HepG2 (cell line): ENCODE measurements at regions not wholly inside any gene's neighbourhood (a gene's known extent, or its start where the extent isn't known, plus 50 kb on each side); places are given as distances from the start of the nearest gene placed in this dataset.

Experiments used
- ATAC-seq: fragments of 200-7000 bp; cut with Tn5 transposase; 3 replicates; pipeline ENCODE4 v1.9.1; 2020; ENCODE audit warnings: mild to moderate bottlenecking, moderate library complexity
- BruUV-seq: library from RNA; stranded (reverse); fragments of 400-500 nt; replicated peaks from 2 replicates; lab custom pipeline; 2021; lab: Mats Ljungman, UMichigan
- CTCF ChIA-PET: fragments of 300-600 bp; formaldehyde crosslinking; extraction: SDS; loops from one replicate; lab custom pipeline; 2021; ENCODE audit warnings: low total read pairs, inconsistent platforms, low intra/inter-chr PET ratio; lab: Yijun Ruan, JAX
- POLR2A ChIA-PET: fragments of 350-600 bp; sonication (Branson Sonifier 250); formaldehyde crosslinking; loops from one replicate; lab custom pipeline; 2020; ENCODE audit warnings: antibody characterized with exemption, inconsistent platforms; lab: Yijun Ruan, JAX
- DNase-seq: peaks from one replicate; pipeline ENCODE4 v3.0.0-alpha.2; 2015; ENCODE audit warnings: low spot score
- FAIRE-seq: peaks from 3 replicates; lab custom pipeline; 2011; peaks lifted over from hg19 to GRCh38; lab: Jason Lieb, UNC
- H2AFZ ChIP-seq: one replicate; pipeline ENCODE4 v1.6.1; 2011; ENCODE audit warnings: low read length, inconsistent platforms
- H3K27ac ChIP-seq: fragments of 300-600 bp; 3 replicates; pipeline ENCODE4 v1.8.0; 2011; ENCODE audit warnings: mixed run types, mild to moderate bottlenecking, mixed read lengths, low read length, inconsistent platforms; ENCODE audit not compliant: insufficient read depth; ENCODE audit errors: extremely low read length
- H3K27me3 ChIP-seq, 2 experiments: fragments of 200-600 bp in 1 of 2; 2 replicates in 1 of 2; 3 replicates in 1 of 2; pipeline versions ENCODE4 v1.6.0 to v1.8.0; 2011; ENCODE audit warnings: low read length in 2 of 2, mild to moderate bottlenecking in 2 of 2, moderate library complexity in 2 of 2, inconsistent platforms in 1 of 2; ENCODE audit not compliant: insufficient read depth in 2 of 2, control insufficient read depth in 1 of 2
- H3K36me3 ChIP-seq, 2 experiments: fragments of 200-600 bp in 1 of 2; replicated peaks in 1 of 2; 2 replicates in 1 of 2; 3 replicates in 1 of 2; pipeline versions ENCODE4 v1.5.1 to v1.8.0; 2011; ENCODE audit warnings: low read length in 2 of 2, inconsistent platforms in 1 of 2; ENCODE audit not compliant: insufficient read depth in 2 of 2, control insufficient read depth in 1 of 2
- H3K4me1 ChIP-seq: 2 replicates; pipeline ENCODE4 v1.5.1; 2012; ENCODE audit warnings: low read length, inconsistent platforms; ENCODE audit not compliant: insufficient read depth
- H3K4me2 ChIP-seq: 2 replicates; pipeline ENCODE4 v1.6.0; 2011; ENCODE audit warnings: low read depth, low read length, inconsistent platforms
- H3K4me3 ChIP-seq, 3 experiments: fragments of 200-600 bp in 1 of 3; sonication (generic), shearing (Covaris generic) in 1 of 3; replicated peaks in 1 of 3; 2 replicates each; pipeline ENCODE4 v1.5.1; 2011 to 2016; ENCODE audit warnings: low read length in 3 of 3, inconsistent platforms in 2 of 3, low read depth in 2 of 3, mild to moderate bottlenecking in 2 of 3, control low read depth in 1 of 3, mixed read lengths in 1 of 3; ENCODE audit not compliant: insufficient read depth in 1 of 3
- H3K79me2 ChIP-seq: one replicate; pipeline ENCODE4 v1.6.1; 2011; ENCODE audit warnings: low read length, inconsistent platforms; ENCODE audit not compliant: insufficient read depth
- H3K9ac ChIP-seq: 2 replicates; pipeline ENCODE4 v1.6.0; 2011; ENCODE audit warnings: mild to moderate bottlenecking, low read depth, low read length, inconsistent platforms; ENCODE audit not compliant: insufficient read depth
- H3K9me3 ChIP-seq: 2 replicates; pipeline ENCODE4 v1.5.1; 2012; ENCODE audit warnings: mild to moderate bottlenecking, low read length
- H4K20me1 ChIP-seq: 2 replicates; pipeline ENCODE4 v1.6.0; 2011; ENCODE audit warnings: inconsistent platforms, mild to moderate bottlenecking, low read length, moderate library complexity; ENCODE audit not compliant: insufficient read depth
- BHLHE40 ChIP-seq: IDR thresholded peaks from 2 replicates; pipeline ENCODE4 v1.6.1; 2011; ENCODE audit warnings: low read length, improper control_type of control experiment
- DMAP1 ChIP-seq: IDR thresholded peaks from 2 replicates; pipeline ENCODE4 v1.6.1; 2016
- FOXK1 ChIP-seq: sonication (generic); formaldehyde crosslinking; IDR thresholded peaks from 2 replicates; pipeline ENCODE4 v1.4.0; 2020; ENCODE audit warnings: low read depth, missing genetic modification reagents, borderline replicate concordance
- FOXM1 ChIP-seq: sonication (generic); formaldehyde crosslinking; IDR thresholded peaks from 2 replicates; pipeline ENCODE4 v1.5.0; 2020; ENCODE audit warnings: missing genetic modification reagents
- HCFC1 ChIP-seq: fragments of 150-350 bp; IDR thresholded peaks from 2 replicates; pipeline ENCODE4 v1.6.1; 2014; ENCODE audit warnings: low read depth, low read length
- HDAC1 ChIP-seq: sonication (generic); formaldehyde crosslinking; IDR thresholded peaks from 2 replicates; pipeline ENCODE4 v1.5.1; 2020; ENCODE audit warnings: mild to moderate bottlenecking, missing genetic modification reagents
- KAT8 ChIP-seq: IDR thresholded peaks from 2 replicates; pipeline ENCODE4 v1.6.1; 2016; ENCODE audit warnings: missing genetic modification reagents, missing compliant biosample characterization
- KDM3A ChIP-seq: IDR thresholded peaks from 2 replicates; pipeline ENCODE4 v1.6.1; 2018; ENCODE audit warnings: low read depth, missing compliant biosample characterization
- NFE2L2 ChIP-seq: fragments of 150-350 bp; IDR thresholded peaks from 2 replicates; pipeline ENCODE4 v1.6.1; 2014; ENCODE audit warnings: low read length
- RNF219 ChIP-seq: sonication (generic); formaldehyde crosslinking; IDR thresholded peaks from 2 replicates; pipeline ENCODE4 v1.5.0; 2020; ENCODE audit warnings: mild to moderate bottlenecking, missing genetic modification reagents
- TOPORS ChIP-seq: sonication (generic); formaldehyde crosslinking; IDR thresholded peaks from 2 replicates; pipeline ENCODE4 v1.8.0; 2023; ENCODE audit warnings: mild to moderate bottlenecking, missing genetic modification reagents
- U2AF2 ChIP-seq: fragments of 200-400 bp; formaldehyde crosslinking; IDR thresholded peaks from 2 replicates; pipeline ENCODE4 v1.6.1; 2017; ENCODE audit warnings: low read depth, mild to moderate bottlenecking, low read length
- ZBTB38 ChIP-seq: sonication (generic); formaldehyde crosslinking; IDR thresholded peaks from 2 replicates; pipeline ENCODE4 v1.5.1; 2020; ENCODE audit warnings: mild to moderate bottlenecking, missing genetic modification reagents
- ZFY ChIP-seq: sonication (generic); formaldehyde crosslinking; IDR thresholded peaks from 2 replicates; pipeline ENCODE4 v1.4.0; 2020; ENCODE audit warnings: missing genetic modification reagents
- ZNF382 ChIP-seq: sonication (generic); formaldehyde crosslinking; IDR thresholded peaks from 2 replicates; pipeline ENCODE4 v1.5.0; 2020; ENCODE audit warnings: missing genetic modification reagents, mild to moderate bottlenecking, borderline replicate concordance
- ZNF644 ChIP-seq: IDR thresholded peaks from 2 replicates; pipeline ENCODE4 v1.6.1; 2016; ENCODE audit warnings: low read depth
- WGBS: methylation state at CpG from one replicate; pipeline ENCODE4 v1.1.6; 2017; ENCODE audit warnings: low lambda C conversion rate; 5-methylcytosine and 5-hydroxymethylcytosine counted together
- in situ Hi-C: cut with HindIII; loops from 2 replicates; pipeline ENCODE4 v1.10.0; 2017; ENCODE audit warnings: low pct_unique_long_range_greater_than_20kb; ENCODE audit not compliant: extremely low pct_ligation_motif_present
- intact Hi-C: fragments of 100-400 bp; cut with micrococcal nuclease; formaldehyde crosslinking; loops from one replicate; pipeline ENCODE4 v1.10.0; 2022; ENCODE audit not compliant: unreplicated experiment
- TF ChIP-seq, protein P1 (sequence below): sonication (generic); formaldehyde crosslinking; IDR thresholded peaks from 2 replicates; pipeline ENCODE4 v1.4.0; 2020; ENCODE audit warnings: mild to moderate bottlenecking, missing genetic modification reagents, borderline replicate concordance
- TF ChIP-seq, protein P2 (sequence below): sonication (generic); formaldehyde crosslinking; IDR thresholded peaks from 2 replicates; pipeline ENCODE4 v1.9.0; 2021; ENCODE audit warnings: missing genetic modification reagents, borderline replicate concordance

GRCh38 chr2:208983486-208983885 lies 440.4 kb upstream of the MAP2 start (continued):
- TF ChIP-seq, protein P1, sequence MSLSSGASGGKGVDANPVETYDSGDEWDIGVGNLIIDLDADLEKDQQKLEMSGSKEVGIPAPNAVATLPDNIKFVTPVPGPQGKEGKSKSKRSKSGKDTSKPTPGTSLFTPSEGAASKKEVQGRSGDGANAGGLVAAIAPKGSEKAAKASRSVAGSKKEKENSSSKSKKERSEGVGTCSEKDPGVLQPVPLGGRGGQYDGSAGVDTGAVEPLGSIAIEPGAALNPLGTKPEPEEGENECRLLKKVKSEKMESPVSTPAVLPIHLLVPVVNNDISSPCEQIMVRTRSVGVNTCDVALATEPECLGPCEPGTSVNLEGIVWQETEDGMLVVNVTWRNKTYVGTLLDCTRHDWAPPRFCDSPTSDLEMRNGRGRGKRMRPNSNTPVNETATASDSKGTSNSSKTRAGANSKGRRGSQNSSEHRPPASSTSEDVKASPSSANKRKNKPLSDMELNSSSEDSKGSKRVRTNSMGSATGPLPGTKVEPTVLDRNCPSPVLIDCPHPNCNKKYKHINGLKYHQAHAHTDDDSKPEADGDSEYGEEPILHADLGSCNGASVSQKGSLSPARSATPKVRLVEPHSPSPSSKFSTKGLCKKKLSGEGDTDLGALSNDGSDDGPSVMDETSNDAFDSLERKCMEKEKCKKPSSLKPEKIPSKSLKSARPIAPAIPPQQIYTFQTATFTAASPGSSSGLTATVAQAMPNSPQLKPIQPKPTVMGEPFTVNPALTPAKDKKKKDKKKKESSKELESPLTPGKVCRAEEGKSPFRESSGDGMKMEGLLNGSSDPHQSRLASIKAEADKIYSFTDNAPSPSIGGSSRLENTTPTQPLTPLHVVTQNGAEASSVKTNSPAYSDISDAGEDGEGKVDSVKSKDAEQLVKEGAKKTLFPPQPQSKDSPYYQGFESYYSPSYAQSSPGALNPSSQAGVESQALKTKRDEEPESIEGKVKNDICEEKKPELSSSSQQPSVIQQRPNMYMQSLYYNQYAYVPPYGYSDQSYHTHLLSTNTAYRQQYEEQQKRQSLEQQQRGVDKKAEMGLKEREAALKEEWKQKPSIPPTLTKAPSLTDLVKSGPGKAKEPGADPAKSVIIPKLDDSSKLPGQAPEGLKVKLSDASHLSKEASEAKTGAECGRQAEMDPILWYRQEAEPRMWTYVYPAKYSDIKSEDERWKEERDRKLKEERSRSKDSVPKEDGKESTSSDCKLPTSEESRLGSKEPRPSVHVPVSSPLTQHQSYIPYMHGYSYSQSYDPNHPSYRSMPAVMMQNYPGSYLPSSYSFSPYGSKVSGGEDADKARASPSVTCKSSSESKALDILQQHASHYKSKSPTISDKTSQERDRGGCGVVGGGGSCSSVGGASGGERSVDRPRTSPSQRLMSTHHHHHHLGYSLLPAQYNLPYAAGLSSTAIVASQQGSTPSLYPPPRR, result no peak
- no peak for TF ChIP-seq FOXM1 (CRISPR knock-in tag)

- H3K27ac ChIP-seq, result no peak overlapping the region
- ATAC-seq, result no peak
- TF ChIP-seq ZNF644 (no peak), FOXK1 (CRISPR knock-in tag) (no peak), NFE2L2 (no peak), ZNF382 (CRISPR knock-in tag) (no peak), ZBTB38 (CRISPR knock-in tag) (no peak), U2AF2 (no peak), RNF219 (CRISPR knock-in tag) (no peak), DMAP1 (no peak), TOPORS (CRISPR knock-in tag) (no peak), ZFY (no peak), BHLHE40 (no peak), KAT8 (no peak), KDM3A (CRISPR knock-in tag) (no peak), HDAC1 (no peak), HCFC1 (no peak)
- TF ChIP-seq, protein P2, sequence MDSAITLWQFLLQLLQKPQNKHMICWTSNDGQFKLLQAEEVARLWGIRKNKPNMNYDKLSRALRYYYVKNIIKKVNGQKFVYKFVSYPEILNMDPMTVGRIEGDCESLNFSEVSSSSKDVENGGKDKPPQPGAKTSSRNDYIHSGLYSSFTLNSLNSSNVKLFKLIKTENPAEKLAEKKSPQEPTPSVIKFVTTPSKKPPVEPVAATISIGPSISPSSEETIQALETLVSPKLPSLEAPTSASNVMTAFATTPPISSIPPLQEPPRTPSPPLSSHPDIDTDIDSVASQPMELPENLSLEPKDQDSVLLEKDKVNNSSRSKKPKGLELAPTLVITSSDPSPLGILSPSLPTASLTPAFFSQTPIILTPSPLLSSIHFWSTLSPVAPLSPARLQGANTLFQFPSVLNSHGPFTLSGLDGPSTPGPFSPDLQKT (CRISPR knock-in tag), result no peak
Measured at GRCh38 chr2:208984376-208985090, 439.3 kb upstream of the MAP2 start.

More at GRCh38 chr2:208984376-208985090, 439.3 kb upstream of the MAP2 start:
- Histone ChIP-seq H3K4me3 (no peak overlapping the region), H4K20me1 (no peaks in the 10 kb centered on the region), H3K27me3 (no peaks in the 10 kb centered on the region), H3K4me2 (no peak overlapping the region), H3K36me3 (no peaks in the 10 kb centered on the region), H3K4me1 (no peaks in the 10 kb centered on the region), H3K9ac (no peak overlapping the region), H3K79me2 (no peaks in the 10 kb centered on the region), H2AFZ (no peak overlapping the region), H3K9me3 (no peaks in the 10 kb centered on the region)
- no peak for DNase-seq
- no TSS peak for BruUV-seq
- in situ Hi-C loops (no loop called here), intact Hi-C loops (no loop called here)
- FAIRE-seq, result no peak
- 10% methylated on average over 6 of the region's 6 CpGs for WGBS
- ChIA-PET CTCF (no interaction called here), POLR2A (no interaction called here)
